ENCODE measurements at regions not wholly inside any gene's neighbourhood (a gene's known extent, or its start where the extent isn't known, plus 50 kb on each side); places are given as distances from the start of the nearest gene placed in this dataset.

DNA sequence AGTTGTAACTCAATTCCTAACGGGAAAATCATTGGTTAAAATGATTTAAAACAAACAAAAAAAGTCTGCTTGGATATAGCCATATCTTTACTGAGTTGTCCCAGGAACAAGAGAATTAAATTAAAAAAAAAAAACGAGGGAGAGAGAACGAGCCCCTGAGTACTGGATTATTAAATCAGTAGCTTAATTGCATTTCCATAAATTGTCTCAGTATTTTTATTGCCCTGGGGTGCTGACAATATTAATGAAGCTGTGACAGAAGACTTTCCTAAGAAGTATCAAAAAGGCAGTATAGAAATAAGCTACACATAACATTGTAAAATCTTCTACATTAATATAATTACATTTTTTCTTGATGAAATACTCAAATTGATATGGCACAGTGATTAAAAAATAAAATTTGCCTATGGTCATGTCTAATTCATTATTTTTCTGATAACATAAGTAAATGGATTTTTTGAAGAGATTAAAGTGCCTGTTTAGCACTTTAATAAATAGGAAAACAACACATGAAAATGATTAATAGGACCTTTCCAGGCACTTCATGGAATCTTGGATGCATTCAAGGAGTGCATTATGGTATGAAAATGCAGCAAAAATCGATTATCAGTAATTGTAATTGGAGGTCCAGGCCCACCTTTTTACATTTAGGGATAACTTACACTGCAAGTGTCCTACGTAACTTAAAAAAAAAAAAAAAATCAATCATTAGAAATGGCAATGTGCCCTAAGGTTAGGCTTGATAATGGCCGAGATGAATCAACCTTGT is 2233.4 kb downstream of the ARAP2 start:
- TF ChIP-seq POLR2A (IDR thresholded peaks at IDR 0.05; ENCODE audit: low read length) = no peak
- TF ChIP-seq GATA1 (IDR thresholded peaks at IDR 0.05; ENCODE audit: low read depth, low read length) = no peak
